ENCODE measurements at regions not wholly inside any gene's neighbourhood (a gene's known extent, or its start where the extent isn't known, plus 50 kb on each side); places are given as distances from the start of the nearest gene placed in this dataset.
"Not testable (repeated sequence)": the region's sequence is repeated elsewhere in the genome, so short reads cannot be mapped to it uniquely, and the experiment has no call there.

DNA sequence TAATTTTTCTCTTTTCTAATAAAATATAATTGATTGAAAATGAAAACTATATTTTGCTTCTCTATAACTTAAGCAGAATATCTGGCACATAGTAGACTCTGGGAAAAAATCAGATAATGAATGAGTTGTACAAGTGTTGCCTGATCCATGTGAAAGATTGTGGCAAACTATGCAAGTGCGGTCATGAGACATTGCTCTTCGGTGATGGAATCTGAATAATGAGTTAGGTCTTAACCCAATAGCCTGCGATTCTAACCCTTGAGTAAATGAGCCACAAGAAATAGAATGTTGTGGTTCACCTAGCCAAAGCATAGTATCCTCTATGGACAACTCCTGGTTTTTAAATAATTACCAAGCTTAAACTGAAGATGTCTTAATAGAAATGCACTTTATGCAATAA lies 333.7 kb upstream of the LUZP2 start:
- no peak for DNase-seq
- H3K36me3 ChIP-seq (ENCODE audit: control insufficient read depth, insufficient read depth, low read length) = no peaks in the 10 kb centered on the region
- H3K9me3 ChIP-seq (ENCODE audit: control insufficient read depth, low read depth, low read length) = no peaks in the 10 kb centered on the region
- H3K4me1 ChIP-seq (ENCODE audit: control insufficient read depth, insufficient read depth, low read length) = no peaks in the 10 kb centered on the region
- no peak overlapping the region for H3K27ac ChIP-seq (ENCODE audit: low read length)
- no CpG with 5 or more reads among the region's 3 CpGs for WGBS (ENCODE audit: insufficient coverage, low lambda C conversion rate)
- no peak overlapping the region for H3K4me3 ChIP-seq (ENCODE audit: low read length)
- H3K27me3 ChIP-seq (ENCODE audit: control insufficient read depth, insufficient read depth, low read length) = no peaks in the 10 kb centered on the region

DNA sequence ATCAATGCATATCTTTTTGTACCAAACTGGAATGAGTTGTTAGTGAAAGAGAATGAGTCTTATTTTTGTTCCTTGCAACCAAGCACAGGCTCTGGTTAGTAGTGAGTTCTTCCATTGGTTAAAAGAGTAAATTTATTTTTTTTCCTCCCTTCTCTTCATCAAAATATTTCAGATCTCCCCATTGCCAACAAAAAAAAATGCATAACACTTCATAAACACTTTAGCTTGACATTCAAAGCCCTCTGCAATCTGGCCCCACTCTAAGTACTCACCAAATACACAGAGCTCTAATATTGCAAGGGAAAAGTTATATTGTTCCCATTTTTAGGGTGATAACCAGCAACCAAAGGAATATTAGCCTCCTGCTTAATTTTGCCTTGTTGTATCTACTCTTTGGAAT lies 333.0 kb upstream of the LUZP2 start:
- DNase-seq = no peak
- H3K36me3 ChIP-seq (ENCODE audit: control insufficient read depth, insufficient read depth, low read length) = no peaks in the 10 kb centered on the region
- H3K27me3 ChIP-seq (ENCODE audit: control insufficient read depth, insufficient read depth, low read length) = no peaks in the 10 kb centered on the region

DNA sequence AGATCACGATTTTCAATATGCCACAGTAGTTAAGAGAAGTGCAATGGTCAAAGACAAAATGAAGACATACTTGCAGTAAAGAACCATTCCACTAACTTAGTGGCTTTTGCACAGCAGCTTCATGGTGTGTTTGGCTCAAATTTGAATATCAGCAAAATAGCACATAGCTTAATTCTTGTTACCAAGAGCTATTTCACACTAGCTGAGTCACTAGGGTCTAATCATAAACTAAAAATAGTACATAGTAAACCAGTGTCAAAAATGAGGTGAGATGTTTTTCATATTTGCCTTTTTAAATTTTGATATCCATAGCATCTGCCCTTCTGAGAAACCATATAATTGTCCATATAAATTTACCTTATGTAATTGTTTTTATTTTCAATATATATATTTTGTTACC lies 325.0 kb upstream of the LUZP2 start:
- no peak for DNase-seq
- H3K4me3 ChIP-seq (ENCODE audit: low read length) = no peak overlapping the region
- H3K27ac ChIP-seq (ENCODE audit: low read length) = no peak overlapping the region
- 100% methylated on average over 1 of the region's 1 CpG for WGBS (ENCODE audit: insufficient coverage, low lambda C conversion rate)
- no peaks in the 10 kb centered on the region for H3K4me1 ChIP-seq (ENCODE audit: control insufficient read depth, insufficient read depth, low read length)
- no peaks in the 10 kb centered on the region for H3K36me3 ChIP-seq (ENCODE audit: control insufficient read depth, insufficient read depth, low read length)
- H3K9me3 ChIP-seq (ENCODE audit: control insufficient read depth, low read depth, low read length) = no peaks in the 10 kb centered on the region
- no peaks in the 10 kb centered on the region for H3K27me3 ChIP-seq (ENCODE audit: control insufficient read depth, insufficient read depth, low read length)

More for the DNA sequence above, 333.0 kb upstream of the LUZP2 start:
- H3K4me3 ChIP-seq (ENCODE audit: low read length) = no peak overlapping the region
- no peak overlapping the region for H3K27ac ChIP-seq (ENCODE audit: low read length)
- no peaks in the 10 kb centered on the region for H3K4me1 ChIP-seq (ENCODE audit: control insufficient read depth, insufficient read depth, low read length)
- no peaks in the 10 kb centered on the region for H3K9me3 ChIP-seq (ENCODE audit: control insufficient read depth, low read depth, low read length)

DNA sequence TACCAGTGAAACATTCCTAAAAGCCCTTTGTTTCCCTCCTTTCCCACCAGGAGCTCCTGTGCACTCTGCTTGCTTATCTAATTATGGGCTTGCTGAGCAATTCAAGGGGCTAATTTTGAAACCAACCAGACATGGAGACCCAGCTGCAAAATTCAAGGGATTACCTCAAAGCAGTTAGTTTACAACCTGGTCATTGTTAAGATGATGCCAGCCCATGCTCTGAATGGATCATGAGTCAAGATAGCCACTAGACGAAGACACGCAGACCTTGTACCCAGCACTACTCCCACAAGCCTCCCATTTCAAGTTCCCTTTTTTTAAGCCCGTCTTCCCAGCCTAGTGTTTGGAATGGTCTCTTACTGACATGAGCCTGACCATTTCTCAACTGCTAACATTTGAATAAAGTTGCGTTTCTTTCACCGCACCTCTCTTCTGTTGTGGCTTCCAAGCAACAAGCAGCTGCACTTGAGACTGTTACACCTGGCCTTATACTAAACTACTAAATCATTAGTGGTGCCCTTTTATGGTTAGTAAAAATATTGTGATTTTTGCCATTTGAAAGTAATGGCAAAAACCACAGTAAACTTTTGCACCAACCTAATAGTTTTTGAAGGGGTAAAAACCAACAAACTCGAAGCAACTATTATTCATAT lies 315.3 kb upstream of the LUZP2 start:
- Histone ChIP-seq H3K27ac (ENCODE audit: low read length) (no peak overlapping the region), H3K4me1 (ENCODE audit: control insufficient read depth, insufficient read depth, low read length) (no peaks in the 10 kb centered on the region), H3K27me3 (ENCODE audit: control insufficient read depth, insufficient read depth, low read length) (no peaks in the 10 kb centered on the region), H3K4me3 (ENCODE audit: low read length) (no peak overlapping the region), H3K9me3 (ENCODE audit: control insufficient read depth, low read depth, low read length) (no peaks in the 10 kb centered on the region), H3K36me3 (ENCODE audit: control insufficient read depth, insufficient read depth, low read length) (no peaks in the 10 kb centered on the region)
- DNase-seq = no peak
- 83% methylated on average over 3 of the region's 6 CpGs for WGBS (ENCODE audit: insufficient coverage, low lambda C conversion rate)

DNA sequence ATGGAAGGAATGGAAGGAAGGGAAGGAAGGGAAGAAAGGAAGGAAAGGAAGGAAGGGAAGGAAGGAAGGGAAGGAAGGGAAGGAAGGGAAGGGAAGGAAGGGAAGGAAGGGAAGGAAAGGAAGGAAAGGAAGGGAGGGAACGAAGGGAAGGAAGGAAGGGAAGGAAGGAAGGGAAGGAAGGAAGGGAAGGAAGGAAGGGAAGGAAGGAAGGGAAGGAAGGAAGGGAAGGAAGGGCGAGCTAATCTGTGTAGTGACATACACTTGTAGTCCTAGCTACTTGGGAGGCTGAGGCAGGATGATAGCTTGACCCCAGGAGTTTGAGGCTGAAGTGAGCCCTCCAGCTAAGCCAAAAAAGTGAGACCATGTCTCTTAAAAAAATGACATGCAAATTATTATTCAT lies 311.3 kb upstream of the LUZP2 start:
- H3K4me1 ChIP-seq (ENCODE audit: control insufficient read depth, insufficient read depth, low read length); H3K36me3 ChIP-seq (ENCODE audit: control insufficient read depth, insufficient read depth, low read length); H3K27ac ChIP-seq (ENCODE audit: low read length); H3K9me3 ChIP-seq (ENCODE audit: control insufficient read depth, low read depth, low read length); H3K4me3 ChIP-seq (ENCODE audit: low read length); H3K27me3 ChIP-seq (ENCODE audit: control insufficient read depth, insufficient read depth, low read length); DNase-seq: not testable (repeated sequence)
- WGBS (ENCODE audit: insufficient coverage, low lambda C conversion rate) = no CpG with 5 or more reads among the region's 2 CpGs

DNA sequence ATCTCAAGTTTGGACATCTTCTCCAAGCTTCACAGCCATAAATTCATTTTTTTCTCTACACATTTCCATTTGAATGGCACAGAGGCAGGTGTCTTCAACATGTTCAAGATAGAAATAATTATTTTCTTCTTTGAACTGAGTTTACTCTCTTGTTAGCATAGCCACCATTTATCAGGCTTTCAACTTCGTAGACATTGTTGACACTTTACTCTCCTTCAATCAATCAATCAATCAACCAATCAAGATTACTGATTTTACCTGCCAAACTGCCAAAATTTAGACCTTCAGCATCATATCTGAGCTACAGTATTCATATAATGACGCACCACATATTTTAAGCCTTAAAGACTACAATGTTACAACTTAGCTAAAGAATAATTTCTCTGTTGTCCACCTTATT lies 300.1 kb upstream of the LUZP2 start:
- Histone ChIP-seq H3K27me3 (ENCODE audit: control insufficient read depth, insufficient read depth, low read length) (no peaks in the 10 kb centered on the region), H3K9me3 (ENCODE audit: control insufficient read depth, low read depth, low read length) (no peaks in the 10 kb centered on the region), H3K36me3 (ENCODE audit: control insufficient read depth, insufficient read depth, low read length) (no peaks in the 10 kb centered on the region), H3K27ac (ENCODE audit: low read length) (no peak overlapping the region), H3K4me3 (ENCODE audit: low read length) (no peak overlapping the region), H3K4me1 (ENCODE audit: control insufficient read depth, insufficient read depth, low read length) (no peaks in the 10 kb centered on the region)
- 50% methylated on average over 2 of the region's 2 CpGs for WGBS (ENCODE audit: insufficient coverage, low lambda C conversion rate)
- no peak for DNase-seq

DNA sequence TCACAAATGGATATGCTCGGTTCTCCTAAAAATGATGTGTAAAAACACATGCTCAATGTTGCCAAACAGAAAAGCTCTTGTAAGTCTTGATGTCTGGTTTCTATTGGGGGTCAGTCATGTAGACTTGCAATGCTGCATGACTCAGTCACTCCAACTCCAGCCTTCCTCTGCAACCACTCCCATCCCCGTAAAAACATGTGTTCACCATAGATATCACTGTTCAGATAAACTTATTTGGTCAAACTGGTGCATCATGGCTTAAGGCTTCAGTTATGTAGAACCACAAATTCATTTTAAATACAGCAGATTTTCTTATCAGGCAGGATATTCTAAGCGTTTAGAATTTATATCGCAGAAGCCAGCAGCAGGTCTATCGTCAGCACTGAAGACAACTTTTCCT lies 298.4 kb upstream of the LUZP2 start:
- Histone ChIP-seq H3K9me3 (ENCODE audit: control insufficient read depth, low read depth, low read length) (no peaks in the 10 kb centered on the region), H3K27ac (ENCODE audit: low read length) (no peak overlapping the region), H3K27me3 (ENCODE audit: control insufficient read depth, insufficient read depth, low read length) (no peaks in the 10 kb centered on the region), H3K4me1 (ENCODE audit: control insufficient read depth, insufficient read depth, low read length) (no peaks in the 10 kb centered on the region), H3K36me3 (ENCODE audit: control insufficient read depth, insufficient read depth, low read length) (no peaks in the 10 kb centered on the region), H3K4me3 (ENCODE audit: low read length) (no peak overlapping the region)
- no CpG with 5 or more reads among the region's 5 CpGs for WGBS (ENCODE audit: insufficient coverage, low lambda C conversion rate)
- no peak for DNase-seq

DNA sequence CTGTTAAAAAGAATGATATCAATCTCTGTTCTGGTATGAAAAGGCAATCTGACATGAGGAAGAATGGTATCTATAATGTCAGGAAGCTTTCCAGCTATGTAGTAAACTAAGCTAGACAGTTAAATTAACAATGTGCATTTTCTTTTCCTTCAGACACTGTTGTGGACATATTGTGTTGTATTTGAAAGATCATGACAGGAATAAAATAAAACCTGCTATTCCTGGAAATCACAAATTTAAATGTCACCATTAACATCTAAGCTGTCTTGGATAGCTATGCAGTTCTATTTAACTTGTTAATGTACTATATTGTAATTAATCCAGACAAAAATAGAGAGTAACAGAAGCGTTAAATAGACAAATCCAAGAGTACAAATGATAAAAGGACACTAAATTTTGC lies 297.4 kb upstream of the LUZP2 start:
- Histone ChIP-seq H3K4me1 (ENCODE audit: control insufficient read depth, insufficient read depth, low read length) (no peaks in the 10 kb centered on the region), H3K27me3 (ENCODE audit: control insufficient read depth, insufficient read depth, low read length) (no peaks in the 10 kb centered on the region), H3K9me3 (ENCODE audit: control insufficient read depth, low read depth, low read length) (no peaks in the 10 kb centered on the region), H3K27ac (ENCODE audit: low read length) (no peak overlapping the region), H3K4me3 (ENCODE audit: low read length) (no peak overlapping the region), H3K36me3 (ENCODE audit: control insufficient read depth, insufficient read depth, low read length) (no peaks in the 10 kb centered on the region)
- no peak for DNase-seq
- WGBS (ENCODE audit: insufficient coverage, low lambda C conversion rate) = no CpG with 5 or more reads among the region's 1 CpG

DNA sequence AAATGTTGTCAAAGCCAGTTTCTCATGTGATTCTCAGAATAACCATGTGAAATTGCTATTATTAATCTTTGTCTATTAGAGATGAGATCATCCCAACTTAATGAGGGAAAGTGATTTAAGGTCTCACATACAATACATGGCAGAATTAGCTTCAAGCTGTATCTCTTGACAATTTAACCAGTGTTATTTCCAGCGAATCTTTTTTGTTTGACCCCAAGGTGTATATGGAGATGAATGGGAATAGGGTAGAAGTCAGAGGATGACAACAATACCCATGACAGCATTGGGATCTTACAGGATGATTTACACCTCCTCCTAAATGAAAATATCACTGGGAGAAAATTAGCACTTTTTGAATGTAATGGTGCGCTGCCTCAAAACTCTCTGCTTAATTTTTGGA lies 290.8 kb upstream of the LUZP2 start:
- no CpG with 5 or more reads among the region's 2 CpGs for WGBS (ENCODE audit: insufficient coverage, low lambda C conversion rate)
- Histone ChIP-seq H3K9me3 (ENCODE audit: control insufficient read depth, low read depth, low read length) (no peaks in the 10 kb centered on the region), H3K36me3 (ENCODE audit: control insufficient read depth, insufficient read depth, low read length) (no peaks in the 10 kb centered on the region), H3K27me3 (ENCODE audit: control insufficient read depth, insufficient read depth, low read length) (no peaks in the 10 kb centered on the region), H3K27ac (ENCODE audit: low read length) (no peak overlapping the region), H3K4me1 (ENCODE audit: control insufficient read depth, insufficient read depth, low read length) (no peaks in the 10 kb centered on the region), H3K4me3 (ENCODE audit: low read length) (no peak overlapping the region)
- no peak for DNase-seq

DNA sequence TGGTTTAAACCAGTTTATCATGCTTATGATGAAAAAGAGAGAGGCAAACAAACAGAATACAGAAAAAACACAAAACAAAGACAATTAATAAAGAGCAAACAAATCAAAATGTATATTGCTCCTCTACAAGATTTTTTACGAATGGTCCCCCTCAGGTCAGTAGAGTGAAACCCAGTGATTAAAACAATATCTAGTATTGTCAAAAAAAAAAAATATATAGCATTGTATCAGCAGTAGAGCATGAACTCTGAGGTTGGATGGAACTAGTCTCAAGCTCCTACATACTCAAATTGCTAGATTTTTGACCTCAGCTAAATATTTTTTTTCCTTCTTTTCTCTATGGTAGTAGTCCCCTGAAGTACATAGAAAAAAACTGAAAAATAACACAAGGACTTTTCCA lies 290.3 kb upstream of the LUZP2 start:
- no peak overlapping the region for H3K27ac ChIP-seq (ENCODE audit: low read length)
- no peak for DNase-seq
- no peaks in the 10 kb centered on the region for H3K4me1 ChIP-seq (ENCODE audit: control insufficient read depth, insufficient read depth, low read length)
- 91% methylated on average over 1 of the region's 1 CpG for WGBS (ENCODE audit: insufficient coverage, low lambda C conversion rate)
- no peaks in the 10 kb centered on the region for H3K36me3 ChIP-seq (ENCODE audit: control insufficient read depth, insufficient read depth, low read length)
- H3K4me3 ChIP-seq (ENCODE audit: low read length) = no peak overlapping the region
- H3K27me3 ChIP-seq (ENCODE audit: control insufficient read depth, insufficient read depth, low read length) = no peaks in the 10 kb centered on the region
- no peaks in the 10 kb centered on the region for H3K9me3 ChIP-seq (ENCODE audit: control insufficient read depth, low read depth, low read length)

DNA sequence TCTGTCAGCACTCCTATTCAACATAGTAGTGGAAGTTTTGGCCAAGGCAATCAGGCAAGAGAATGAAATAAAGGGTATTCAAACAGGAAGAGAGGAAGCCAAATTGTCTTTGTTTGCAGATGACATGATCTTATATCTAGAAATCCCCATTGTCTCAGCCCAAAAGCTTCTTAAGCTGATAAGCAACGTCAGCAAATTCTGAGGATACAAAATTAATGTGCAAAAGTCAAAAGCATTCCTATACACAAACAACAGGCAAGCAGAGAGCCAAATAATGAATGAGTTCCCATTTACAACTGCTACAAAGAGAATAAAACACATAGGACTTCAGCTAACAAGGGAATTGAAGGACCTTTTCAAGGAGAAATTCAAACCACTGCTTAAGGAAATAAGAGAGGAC lies 280.4 kb upstream of the LUZP2 start:
- Histone ChIP-seq H3K27ac (ENCODE audit: low read length) (no peak overlapping the region), H3K27me3 (ENCODE audit: control insufficient read depth, insufficient read depth, low read length) (no peaks in the 10 kb centered on the region), H3K4me1 (ENCODE audit: control insufficient read depth, insufficient read depth, low read length) (no peaks in the 10 kb centered on the region), H3K4me3 (ENCODE audit: low read length) (no peak overlapping the region), H3K9me3 (ENCODE audit: control insufficient read depth, low read depth, low read length) (no peaks in the 10 kb centered on the region), H3K36me3 (ENCODE audit: control insufficient read depth, insufficient read depth, low read length) (no peaks in the 10 kb centered on the region)
- 20% methylated on average over 1 of the region's 1 CpG for WGBS (ENCODE audit: insufficient coverage, low lambda C conversion rate)
- DNase-seq = no peak
